Neuronal stem cell (in vitro differentiated cells): ENCODE measurements at regions not wholly inside any gene's neighbourhood (a gene's known extent, or its start where the extent isn't known, plus 50 kb on each side); places are given as distances from the start of the nearest gene placed in this dataset.

Experiments
- DNase-seq: peaks from one replicate; pipeline ENCODE4 v3.0.0-alpha.2; 2013; ENCODE audit warnings: low spot score
- H2AFZ ChIP-seq: one replicate; pipeline ENCODE4 v1.6.1; 2013; ENCODE audit warnings: mild to moderate bottlenecking, low read length, inconsistent platforms
- H2AK5ac ChIP-seq: 2 replicates; pipeline ENCODE4 v1.6.1; 2013; ENCODE audit warnings: low read depth, mild to moderate bottlenecking, inconsistent platforms, low read length, moderate library complexity, mixed read lengths
- H2BK120ac ChIP-seq: 2 replicates; pipeline ENCODE4 v1.6.1; 2013; ENCODE audit warnings: low read depth, mild to moderate bottlenecking, inconsistent platforms, low read length, moderate library complexity, mixed read lengths
- H2BK12ac ChIP-seq: one replicate; pipeline ENCODE4 v1.6.1; 2013; ENCODE audit warnings: low read length, inconsistent platforms
- H2BK15ac ChIP-seq: 2 replicates; pipeline ENCODE4 v1.6.1; 2013; ENCODE audit warnings: mild to moderate bottlenecking, low read length, inconsistent platforms, mixed read lengths
- H2BK5ac ChIP-seq: one replicate; pipeline ENCODE4 v1.6.1; 2013; ENCODE audit warnings: inconsistent platforms, mild to moderate bottlenecking, low read length, moderate library complexity
- H3K14ac ChIP-seq: one replicate; pipeline ENCODE4 v1.6.1; 2013; ENCODE audit warnings: low read length, inconsistent platforms
- H3K18ac ChIP-seq: 2 replicates; pipeline ENCODE4 v1.6.1; 2013; ENCODE audit warnings: low read length, inconsistent platforms
- H3K23ac ChIP-seq: 2 replicates; pipeline ENCODE4 v1.6.1; 2013; ENCODE audit warnings: low read depth, mild to moderate bottlenecking, mixed read lengths, low read length, inconsistent platforms; ENCODE audit not compliant: poor library complexity
- H3K27ac ChIP-seq: replicated peaks from 3 replicates; pipeline ENCODE4 v1.5.1; 2013; ENCODE audit warnings: low read length, inconsistent platforms
- H3K27me3 ChIP-seq, 3 experiments: 2 replicates each; pipeline ENCODE4 v1.6.1; 2013; ENCODE audit warnings: low read length in 3 of 3, mild to moderate bottlenecking in 2 of 3, inconsistent platforms in 1 of 3, low read depth in 1 of 3, mixed read lengths in 1 of 3, moderate library complexity in 1 of 3; ENCODE audit not compliant: control insufficient read depth in 3 of 3, insufficient read depth in 3 of 3
- H3K36me3 ChIP-seq, 2 donors: replicated peaks in 1 of 2; 2 replicates each; pipeline ENCODE4 v1.6.1; 2013; ENCODE audit warnings: low read length in 2 of 2; ENCODE audit not compliant: control insufficient read depth in 2 of 2, insufficient read depth in 2 of 2
- H3K4ac ChIP-seq: 2 replicates; pipeline ENCODE4 v1.6.1; 2013; ENCODE audit warnings: inconsistent platforms, mild to moderate bottlenecking, low read length, moderate library complexity
- H3K4me1 ChIP-seq, 2 donors: 1 replicate in 1 of 2; 2 replicates in 1 of 2; pipeline ENCODE4 v1.6.1; 2013; ENCODE audit warnings: low read length in 2 of 2, low read depth in 1 of 2; ENCODE audit not compliant: control insufficient read depth in 2 of 2, insufficient read depth in 1 of 2
- H3K4me2 ChIP-seq: one replicate; pipeline ENCODE4 v1.6.1; 2013; ENCODE audit warnings: mild to moderate bottlenecking, low read length, inconsistent platforms; ENCODE audit not compliant: insufficient read depth, poor library complexity, severe bottlenecking
- H3K4me3 ChIP-seq, 2 donors: 2 replicates each; pipeline ENCODE4 v1.5.1; 2013; ENCODE audit warnings: low read length in 2 of 2, mild to moderate bottlenecking in 2 of 2, inconsistent platforms in 1 of 2, moderate library complexity in 1 of 2
- H3K79me1 ChIP-seq: one replicate; pipeline ENCODE4 v1.6.1; 2013; ENCODE audit warnings: low read depth, mild to moderate bottlenecking, inconsistent platforms, low read length, moderate library complexity
- H3K9ac ChIP-seq: one replicate; pipeline ENCODE4 v1.6.1; 2013; ENCODE audit warnings: mild to moderate bottlenecking, low read depth, low read length, inconsistent platforms; ENCODE audit not compliant: poor library complexity
- H3K9me3 ChIP-seq, 2 donors: replicated peaks in 1 of 2; 2 replicates each; pipeline versions ENCODE3 to v1.6.1; 2013; ENCODE audit warnings: low read length in 2 of 2, mild to moderate bottlenecking in 2 of 2, inconsistent platforms in 1 of 2, low read depth in 1 of 2, mixed read lengths in 1 of 2, moderate library complexity in 1 of 2; ENCODE audit not compliant: control insufficient read depth in 2 of 2, insufficient read depth in 1 of 2
- H4K8ac ChIP-seq: one replicate; pipeline ENCODE4 v1.6.1; 2013; ENCODE audit warnings: low read depth, mild to moderate bottlenecking, inconsistent platforms, low read length, moderate library complexity
- H4K91ac ChIP-seq: one replicate; pipeline ENCODE4 v1.6.1; 2013; ENCODE audit warnings: low read length, low read depth, mild to moderate bottlenecking, inconsistent platforms; ENCODE audit not compliant: poor library complexity
- WGBS, 2 donors: extraction: QIAGEN DNeasy Blood & Tissue Kit; methylation state at CpG; one replicate each; pipeline ENCODE4 v1.1.7; 2013; ENCODE audit warnings: missing lambda C conversion rate in 2 of 2, mixed read lengths in 1 of 2; ENCODE audit not compliant: insufficient read length in 2 of 2, insufficient replicate concordance in 1 of 2; ENCODE audit errors: extremely low coverage in 2 of 2; 5-methylcytosine and 5-hydroxymethylcytosine counted together

DNA sequence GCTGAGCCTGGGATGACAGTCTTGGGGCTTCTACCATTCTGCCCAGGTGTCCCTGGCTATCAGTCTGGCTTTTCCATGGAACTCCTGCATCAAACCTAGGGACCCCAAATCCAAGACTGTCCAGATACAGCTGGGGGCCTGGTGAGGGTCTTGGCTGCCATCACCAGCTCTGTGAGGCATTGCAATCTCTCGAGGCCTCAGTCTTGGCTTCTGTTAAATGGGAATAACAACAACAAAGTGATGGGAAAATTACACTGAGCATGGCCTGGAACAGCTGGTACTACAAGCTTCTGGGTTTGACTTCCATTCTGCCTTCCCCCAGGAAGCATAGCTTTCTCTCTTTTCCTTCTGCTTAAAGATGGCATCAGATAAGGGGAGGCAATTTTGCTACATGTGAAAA is 50.0 kb upstream of the LCTL start:
- no peak overlapping the region for H3K9ac ChIP-seq
- no peaks in the 10 kb centered on the region for H3K36me3 ChIP-seq
- H2BK120ac ChIP-seq = no peak overlapping the region
- no peak overlapping the region for H3K27ac ChIP-seq
- H3K4ac ChIP-seq = no peak overlapping the region
- no peak overlapping the region for H2BK5ac ChIP-seq
- no peak overlapping the region for H4K91ac ChIP-seq
- peaks cover 0 to 21% (median 0%) of the 10 kb centered on the region in 3 experiments for H3K27me3 ChIP-seq
- no CpG with 5 or more reads among the region's 1 CpG for WGBS, 2 donors
- no peak overlapping the region for H3K18ac ChIP-seq
- no peak overlapping the region for H3K4me2 ChIP-seq
- DNase-seq = no peak
- H3K4me1 ChIP-seq = peaks cover 5 to 20% of the 10 kb centered on the region in 2 donors
- no peaks in the 10 kb centered on the region for H3K79me1 ChIP-seq
- no peak overlapping the region for H3K23ac ChIP-seq
- H2AFZ ChIP-seq = no peak overlapping the region
- H2BK15ac ChIP-seq = no peak overlapping the region
- H2AK5ac ChIP-seq = no peak overlapping the region
- H3K9me3 ChIP-seq = no peaks in the 10 kb centered on the region
- H4K8ac ChIP-seq = no peak overlapping the region
- H3K14ac ChIP-seq = no peak overlapping the region
- H2BK12ac ChIP-seq = no peak overlapping the region
- H3K4me3 ChIP-seq = no peak overlapping the region

DNA sequence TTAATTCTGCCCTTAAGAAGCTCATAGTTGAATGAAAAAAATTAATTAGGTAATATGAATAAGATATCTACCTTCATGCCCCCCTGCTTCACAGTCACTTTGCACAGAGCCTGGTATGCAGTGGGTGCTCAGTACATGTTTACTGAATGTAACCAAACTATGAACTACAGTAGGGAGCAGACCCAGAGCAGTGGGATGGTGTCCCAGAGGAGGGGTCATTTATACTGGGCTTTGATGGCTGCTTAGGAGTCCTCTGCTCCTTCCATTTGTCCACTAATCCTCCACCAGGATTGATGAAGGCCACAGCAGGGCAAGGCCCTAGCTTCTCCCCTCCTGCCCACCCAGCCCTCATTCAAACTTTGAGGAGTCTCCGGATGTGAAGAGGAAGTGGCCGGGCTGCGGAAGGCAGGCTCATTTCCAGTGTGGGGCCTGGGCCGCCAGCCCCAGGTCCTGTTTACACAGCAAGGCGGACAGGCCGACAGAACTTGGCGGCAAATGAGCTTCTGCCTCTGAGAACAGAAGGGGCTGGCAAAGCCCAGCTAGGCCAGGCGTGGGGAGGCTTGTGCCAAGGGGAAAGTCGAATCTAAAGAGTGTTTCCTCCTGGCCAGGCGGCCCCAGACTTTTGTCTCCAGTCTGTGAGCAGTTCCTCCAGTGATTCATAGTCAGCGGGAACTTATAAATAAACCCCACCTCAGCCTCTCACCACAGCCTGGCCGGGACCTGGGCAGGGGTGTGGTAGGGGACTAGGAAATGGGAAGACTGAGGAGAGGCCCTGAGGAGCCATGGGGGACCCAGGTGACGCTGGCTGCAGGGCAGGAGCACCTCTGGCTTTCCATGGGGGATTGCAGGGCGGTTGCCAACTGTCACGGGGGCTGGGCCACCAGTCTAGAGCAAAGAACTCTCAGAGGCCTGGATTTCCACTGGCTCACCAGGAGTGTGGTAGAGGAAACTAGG is 51.6 kb upstream of the LCTL start:
- Histone ChIP-seq H2BK12ac (no peak overlapping the region), H2BK15ac (no peak overlapping the region), H3K9me3 (no peaks in the 10 kb centered on the region), H3K4me1 (peaks cover 16 to 30% of the 10 kb centered on the region in 2 donors), H4K91ac (no peak overlapping the region), H3K18ac (peak overlapping the region; percentile 72), H2BK5ac (no peak overlapping the region), H3K23ac (no peak overlapping the region), H3K27ac (no peak overlapping the region), H3K4me3 (no peak overlapping the region), H3K9ac (no peak overlapping the region), H2AK5ac (peak overlapping the region; percentile 86), H2BK120ac (no peak overlapping the region), H3K4ac (no peak overlapping the region), H4K8ac (no peak overlapping the region), H2AFZ (peak overlapping the region; percentile 91), H3K14ac (no peak overlapping the region), H3K4me2 (no peak overlapping the region), H3K27me3 (peaks cover 0 to 15% (median 0%) of the 10 kb centered on the region in 3 experiments), H3K36me3 (no peaks in the 10 kb centered on the region), H3K79me1 (no peaks in the 10 kb centered on the region)
- no CpG with 5 or more reads among the region's 15 CpGs for WGBS, 2 donors
- DNase-seq = no peak

DNA sequence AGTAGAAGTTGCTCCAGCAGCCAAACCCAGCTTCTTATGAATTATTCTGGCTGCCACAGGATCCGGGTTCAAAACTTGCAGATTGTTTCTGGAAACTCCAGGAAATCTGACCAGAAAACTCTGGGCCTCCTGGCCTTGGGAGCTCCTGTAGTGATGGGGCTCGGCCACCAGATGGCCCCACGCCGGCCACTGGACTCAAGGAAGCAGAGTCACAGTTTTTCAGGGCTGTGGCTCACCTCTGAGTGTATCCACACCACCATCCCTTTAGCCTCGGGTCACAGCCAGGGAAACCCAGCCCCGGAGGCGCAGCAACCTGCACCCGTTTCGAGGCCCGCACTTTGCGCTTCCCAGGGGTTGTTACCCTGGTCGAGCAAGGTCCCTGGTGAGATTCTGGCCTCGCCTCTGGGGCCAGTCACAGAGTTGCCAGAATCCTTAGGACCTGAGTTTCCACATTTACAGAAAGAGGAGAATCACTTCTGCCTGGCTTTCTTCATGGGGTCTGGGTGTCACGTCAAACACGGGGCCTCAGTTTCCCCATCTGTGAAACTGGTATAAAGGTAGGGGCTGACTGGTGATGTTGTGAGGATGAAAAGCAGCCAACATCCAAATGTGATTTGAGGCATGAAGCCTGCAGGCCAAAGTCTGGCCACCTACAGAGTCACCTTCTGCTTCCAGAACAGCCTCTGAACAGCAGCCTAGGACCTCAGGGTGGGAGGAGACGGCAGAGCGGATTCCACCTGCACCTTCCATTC is 53.5 kb upstream of the LCTL start:
- no peak overlapping the region for H4K91ac ChIP-seq
- H3K4me1 ChIP-seq = peaks cover 18 to 38% of the 10 kb centered on the region in 2 donors
- H3K27ac ChIP-seq = no peak overlapping the region

DNA sequence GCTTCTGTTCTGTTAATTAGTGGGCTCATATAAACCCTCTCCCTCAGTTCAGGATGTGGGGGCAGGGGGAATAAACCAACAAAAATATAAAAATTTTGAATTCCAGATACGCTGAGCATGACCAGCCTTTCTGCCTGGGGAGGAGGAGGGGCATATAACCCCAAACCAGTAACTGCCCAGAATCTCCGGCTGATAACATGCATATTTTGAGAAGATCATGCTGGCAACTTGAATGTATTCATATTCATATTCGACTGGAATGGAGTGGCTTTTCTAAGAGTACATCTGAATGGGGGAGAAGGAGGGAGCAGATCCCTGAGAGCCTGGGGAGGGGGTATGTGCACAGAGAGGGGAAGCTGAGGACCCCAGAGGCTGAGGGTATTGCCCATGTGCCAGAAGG is 54.5 kb upstream of the LCTL start:
- Histone ChIP-seq H3K4me3 (no peak overlapping the region), H3K4me1 (peaks cover 18 to 41% of the 10 kb centered on the region in 2 donors), H4K91ac (no peak overlapping the region), H3K9ac (no peak overlapping the region), H2AK5ac (peak overlapping the region; percentile 63), H3K79me1 (no peaks in the 10 kb centered on the region), H3K36me3 (no peaks in the 10 kb centered on the region), H4K8ac (no peak overlapping the region), H3K18ac (no peak overlapping the region), H2BK12ac (no peak overlapping the region), H3K4ac (no peak overlapping the region), H3K4me2 (no peak overlapping the region), H3K9me3 (no peaks in the 10 kb centered on the region), H2BK120ac (no peak overlapping the region), H3K27ac (no peak overlapping the region), H3K27me3 (no peaks in the 10 kb centered on the region), H3K23ac (no peak overlapping the region), H3K14ac (no peak overlapping the region), H2AFZ (no peak overlapping the region), H2BK15ac (peak overlapping the region; percentile 87), H2BK5ac (peak overlapping the region; percentile 35)
- no peak for DNase-seq
- WGBS, 2 donors = no CpG with 5 or more reads among the region's 3 CpGs

More for the DNA sequence above, 53.5 kb upstream of the LCTL start:
- Histone ChIP-seq H3K79me1 (no peaks in the 10 kb centered on the region), H3K4me3 (no peak overlapping the region), H2BK120ac (peak overlapping the region; percentile 77), H3K18ac (peak overlapping the region; percentile 73), H3K4me2 (no peak overlapping the region), H2BK5ac (peak overlapping the region; percentile 62), H2BK12ac (peak overlapping the region; percentile 77), H2BK15ac (peak overlapping the region; percentile 87), H3K27me3 (peaks cover 0 to 1% (median 0%) of the 10 kb centered on the region in 3 experiments), H3K9me3 (no peaks in the 10 kb centered on the region), H3K4ac (no peak overlapping the region), H3K14ac (peak overlapping the region; percentile 10), H3K9ac (no peak overlapping the region), H3K23ac (no peak overlapping the region), H2AFZ (peak overlapping the region; percentile 86), H3K36me3 (no peaks in the 10 kb centered on the region), H2AK5ac (peak overlapping the region; percentile 98), H4K8ac (no peak overlapping the region)
- no CpG with 5 or more reads among the region's 17 CpGs for WGBS, 2 donors
- DNase-seq = peak; percentile 62
